Endothelial cell of umbilical vein (primary cell): ENCODE measurements at regions not wholly inside any gene's neighbourhood (a gene's known extent, or its start where the extent isn't known, plus 50 kb on each side); places are given as distances from the start of the nearest gene placed in this dataset.

Experiments
- BruUV-seq: library from RNA; stranded (reverse); fragments of 400-500 nt; replicated peaks from 2 replicates; lab custom pipeline; 2021; lab: Mats Ljungman, UMichigan
- CTCF ChIA-PET: fragments of 300-600, 350-600 bp; sonication (Branson Sonifier 250); formaldehyde crosslinking; loops from one replicate; lab custom pipeline; 2021; ENCODE audit warnings: antibody characterized with exemption, inconsistent platforms; lab: Charles Lee
- POLR2A ChIA-PET: fragments of 300-600, 350-600 bp; sonication (Branson Sonifier 250); formaldehyde crosslinking; loops from one replicate; lab custom pipeline; 2021; ENCODE audit warnings: antibody characterized with exemption, inconsistent platforms; lab: Charles Lee
- DNase-seq: peaks from one replicate; pipeline ENCODE4 v3.0.0-alpha.2; 2011; ENCODE audit warnings: low read depth, low spot score
- FAIRE-seq: peaks from 2 replicates; lab custom pipeline; 2011; peaks lifted over from hg19 to GRCh38; lab: Jason Lieb, UNC
- H2AFZ ChIP-seq: 2 replicates; pipeline ENCODE4 v1.6.0; 2012; ENCODE audit warnings: low read depth, low read length, control low read depth, inconsistent platforms
- H3K27ac ChIP-seq: 2 replicates; pipeline ENCODE4 v1.5.1; 2011; ENCODE audit warnings: low read depth, mild to moderate bottlenecking, control low read depth, low read length, moderate library complexity; ENCODE audit not compliant: insufficient read depth
- H3K27me3 ChIP-seq, 2 experiments: 2 replicates each; pipeline versions ENCODE4 v1.6.0 to v1.6.1; 2011; ENCODE audit warnings: low read length in 2 of 2, mixed read lengths in 1 of 2; ENCODE audit not compliant: control insufficient read depth in 2 of 2, insufficient read depth in 2 of 2
- H3K36me3 ChIP-seq, 2 experiments: 2 replicates in 1 of 2; 3 replicates in 1 of 2; pipeline ENCODE4 v1.5.1; 2011; ENCODE audit warnings: low read length in 2 of 2, mild to moderate bottlenecking in 1 of 2, moderate library complexity in 1 of 2; ENCODE audit not compliant: control insufficient read depth in 2 of 2, insufficient read depth in 2 of 2; ENCODE audit errors: extremely low read depth in 1 of 2
- H3K4me1 ChIP-seq: 3 replicates; pipeline ENCODE4 v1.5.1; 2011; ENCODE audit warnings: mild to moderate bottlenecking, low read length; ENCODE audit not compliant: control insufficient read depth, insufficient read depth; ENCODE audit errors: extremely low read depth
- H3K4me2 ChIP-seq: 2 replicates; pipeline ENCODE4 v1.6.1; 2011; ENCODE audit warnings: low read length, control low read depth, mixed read lengths; ENCODE audit not compliant: insufficient read depth
- H3K4me3 ChIP-seq, 3 experiments: fragments of 200-600 bp in 1 of 3; sonication (generic), shearing (Covaris generic) in 1 of 3; replicated peaks in 1 of 3; 2 replicates each; pipeline ENCODE4 v1.5.1; 2011 to 2016; ENCODE audit warnings: control low read depth in 3 of 3, low read length in 3 of 3, mild to moderate bottlenecking in 2 of 3, inconsistent platforms in 1 of 3, low read depth in 1 of 3, moderate library complexity in 1 of 3; ENCODE audit not compliant: insufficient read depth in 1 of 3
- H3K79me2 ChIP-seq: 2 replicates; pipeline ENCODE4 v1.6.0; 2012; ENCODE audit warnings: low read length, inconsistent platforms; ENCODE audit not compliant: control insufficient read depth, insufficient read depth
- H3K9ac ChIP-seq: replicated peaks from 2 replicates; pipeline ENCODE3; 2011; ENCODE audit warnings: low read length, control low read depth; ENCODE audit not compliant: insufficient read depth; ENCODE audit errors: extremely low read depth
- H3K9me1 ChIP-seq: replicated peaks from 3 replicates; pipeline ENCODE4 v1.6.0; 2011; ENCODE audit warnings: mild to moderate bottlenecking, low read length; ENCODE audit not compliant: control insufficient read depth, insufficient read depth; ENCODE audit errors: extremely low read depth
- H3K9me3 ChIP-seq: replicated peaks from 2 replicates; pipeline ENCODE4 v1.5.1; 2012; ENCODE audit warnings: low read length, inconsistent platforms; ENCODE audit not compliant: control insufficient read depth, insufficient read depth
- H4K20me1 ChIP-seq: replicated peaks from 2 replicates; pipeline ENCODE3; 2011; ENCODE audit warnings: mild to moderate bottlenecking, low read length; ENCODE audit not compliant: control insufficient read depth, insufficient read depth; ENCODE audit errors: extremely low read depth
- EZH2 ChIP-seq: IDR thresholded peaks from 2 replicates; pipeline ENCODE4 v1.6.1; 2012; ENCODE audit warnings: borderline replicate concordance, low read depth, mild to moderate bottlenecking, moderate library complexity, low read length, inconsistent platforms; ENCODE audit not compliant: severe bottlenecking
- GATA2 ChIP-seq: IDR thresholded peaks from 2 replicates; pipeline ENCODE4 v1.7.0; 2011; ENCODE audit warnings: low read depth, mild to moderate bottlenecking, moderate library complexity, mixed read lengths, low read length; ENCODE audit not compliant: insufficient read length, insufficient read depth
- POLR2AphosphoS5 ChIP-seq: IDR thresholded peaks from 2 replicates; pipeline ENCODE4 v1.6.1; 2012; ENCODE audit warnings: low read depth, mild to moderate bottlenecking, control low read depth, low read length, moderate library complexity; ENCODE audit not compliant: insufficient read depth
- dilution Hi-C: fragments of 300-500 bp; cut with MboI; formaldehyde crosslinking; loops from one replicate; pipeline ENCODE4 v1.15.0; 2019; ENCODE audit warnings: low sequenced_read_pairs; ENCODE audit not compliant: extremely low pct_ligation_motif_present
- intact Hi-C: fragments of 100-400 bp; cut with micrococcal nuclease; formaldehyde crosslinking; loops from one replicate; pipeline ENCODE4 v1.10.0; 2022
- TF ChIP-seq, protein P1 (sequence below): IDR thresholded peaks from 2 replicates; pipeline ENCODE4 v1.6.1; 2011; ENCODE audit not compliant: insufficient read depth, insufficient read length

DNA sequence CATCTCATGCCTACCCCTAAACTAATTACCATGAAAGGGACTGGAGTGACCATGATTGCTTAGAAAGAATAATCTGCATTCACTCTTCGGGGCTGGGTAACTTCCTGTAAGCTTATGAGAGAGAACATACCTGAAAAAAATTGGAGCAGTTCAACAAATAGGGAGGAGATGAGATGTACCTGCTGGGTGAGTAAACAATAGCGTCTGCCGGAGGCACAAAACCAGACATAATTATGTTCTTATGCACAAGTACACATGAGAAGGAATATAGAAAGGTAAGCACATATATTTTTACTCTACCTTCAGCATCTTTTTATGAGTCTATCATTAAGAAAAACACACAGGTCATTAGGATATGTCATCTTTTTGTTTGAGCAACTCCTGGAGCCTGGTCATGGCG, 224.6 kb upstream of the FERD3L start:
- no peaks in the 10 kb centered on the region for H4K20me1 ChIP-seq
- DNase-seq: no peak
- dilution Hi-C loops: no loop called here
- no peaks in the 10 kb centered on the region for H3K27me3 ChIP-seq
- no peak overlapping the region for H3K9ac ChIP-seq
- ChIA-PET CTCF (interaction anchor here (1.3 kb wide), 1 partner anchor 13 kb away, joined by 6 read pairs; no protein-coding TSS in a partner anchor), POLR2A (no interaction called here)
- FAIRE-seq: no peak
- H3K4me1 ChIP-seq: no peaks in the 10 kb centered on the region
- H3K27ac ChIP-seq: no peak overlapping the region
- no peak overlapping the region for H3K4me2 ChIP-seq
- H3K9me3 ChIP-seq: no peaks in the 10 kb centered on the region
- no peaks in the 10 kb centered on the region for H3K36me3 ChIP-seq
- intact Hi-C loops: no loop called here
- BruUV-seq: no TSS peak
- no peak overlapping the region for H3K4me3 ChIP-seq
- no peak for TF ChIP-seq GATA2
- TF ChIP-seq, protein P1, sequence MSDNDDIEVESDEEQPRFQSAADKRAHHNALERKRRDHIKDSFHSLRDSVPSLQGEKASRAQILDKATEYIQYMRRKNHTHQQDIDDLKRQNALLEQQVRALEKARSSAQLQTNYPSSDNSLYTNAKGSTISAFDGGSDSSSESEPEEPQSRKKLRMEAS: no peak
- no peak overlapping the region for H2AFZ ChIP-seq
- H3K9me1 ChIP-seq: no peaks in the 10 kb centered on the region
- no peaks in the 10 kb centered on the region for H3K79me2 ChIP-seq

GRCh38 chr7:19369182-19369581, 224.0 kb upstream of the FERD3L start:
- no peaks in the 10 kb centered on the region for H3K9me1 ChIP-seq
- H3K4me3 ChIP-seq: no peak overlapping the region
- FAIRE-seq (no peak), DNase-seq (no peak)
- dilution Hi-C loops (no loop called here), intact Hi-C loops (no loop called here)
- H3K4me1 ChIP-seq: no peaks in the 10 kb centered on the region
- TF ChIP-seq EZH2: no peak
- TF ChIP-seq, protein P1: no peak
- TF ChIP-seq POLR2AphosphoS5: no peak
- no peaks in the 10 kb centered on the region for H3K79me2 ChIP-seq
- ChIA-PET CTCF (interaction anchor here (1.3 kb wide), 1 partner anchor 13 kb away, joined by 6 read pairs; no protein-coding TSS in a partner anchor), POLR2A (no interaction called here)
- H3K9me3 ChIP-seq: no peaks in the 10 kb centered on the region
- no peaks in the 10 kb centered on the region for H3K27me3 ChIP-seq
- no peak overlapping the region for H3K4me2 ChIP-seq
- no TSS peak for BruUV-seq
- H3K27ac ChIP-seq: no peak overlapping the region
- H2AFZ ChIP-seq: no peak overlapping the region
- no peaks in the 10 kb centered on the region for H4K20me1 ChIP-seq
- H3K9ac ChIP-seq: no peak overlapping the region
- H3K36me3 ChIP-seq: no peaks in the 10 kb centered on the region
